HK-2 (cell line): ENCODE measurements at regions not wholly inside any gene's neighbourhood (a gene's known extent, or its start where the extent isn't known, plus 50 kb on each side); places are given as distances from the start of the nearest gene placed in this dataset.

ENCODE experiments used
- DNase-seq: peaks from one replicate; pipeline ENCODE4 v3.0.0-alpha.2; 2018; ENCODE audit not compliant: unreplicated experiment

DNA sequence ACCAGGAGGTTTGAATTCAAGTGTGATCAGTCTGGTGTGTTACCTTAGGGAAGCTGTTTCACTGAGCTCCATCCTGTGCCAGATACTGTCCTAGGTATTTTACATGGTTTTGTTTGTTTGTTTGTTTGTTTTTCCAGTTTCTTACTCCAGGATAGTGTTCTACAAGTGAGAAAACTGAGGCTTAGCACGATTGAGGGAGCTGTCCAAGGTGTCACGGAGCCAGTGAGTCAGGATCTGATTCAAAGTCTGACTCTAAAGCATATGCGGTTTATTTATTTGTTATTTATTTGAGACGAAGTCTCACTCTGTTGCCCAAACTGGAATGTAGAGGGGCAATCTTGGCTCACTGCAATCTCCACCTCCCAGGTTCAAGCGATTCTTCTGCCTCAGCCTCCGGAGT lies 79.7 kb upstream of the GNG2 start:
- no peak for DNase-seq

DNA sequence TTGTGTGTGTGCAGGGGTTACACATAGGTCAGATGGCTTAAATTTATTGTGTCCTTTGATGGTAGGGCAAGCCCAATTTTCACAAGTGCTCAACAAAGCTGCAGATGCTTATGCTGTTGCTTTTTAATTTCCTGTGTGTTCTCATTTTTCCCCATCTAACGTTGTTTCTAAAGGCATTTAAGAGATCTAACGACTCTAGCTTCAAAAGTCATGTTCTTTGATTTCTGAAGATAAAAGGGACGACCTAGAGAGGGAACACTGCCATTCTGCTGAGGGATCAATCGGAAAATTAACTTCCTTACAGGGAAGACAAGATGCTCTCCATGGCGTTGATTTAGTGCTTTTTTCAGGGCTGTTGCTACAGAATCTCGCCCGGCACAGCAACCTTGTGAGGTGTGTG lies 79.0 kb upstream of the GNG2 start:
- DNase-seq: no peak

DNA sequence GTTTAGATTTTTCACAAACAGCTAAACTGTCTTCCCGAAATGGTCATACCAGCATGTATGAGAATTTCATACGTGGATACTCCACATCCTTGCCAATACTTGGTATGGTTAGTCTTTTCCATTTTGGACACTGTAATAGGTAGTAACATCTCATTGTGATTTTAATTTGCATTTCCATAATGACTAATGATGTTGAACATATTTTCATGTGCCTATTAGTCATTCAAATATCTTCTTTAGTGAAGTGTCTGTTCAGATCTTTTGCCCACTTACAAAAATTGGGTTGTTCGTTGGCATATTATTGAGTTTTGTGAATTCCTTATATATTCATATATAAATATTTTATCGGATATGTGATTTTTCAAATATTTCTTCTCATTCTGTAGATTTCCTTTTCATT lies 78.0 kb upstream of the GNG2 start:
- no peak for DNase-seq

DNA sequence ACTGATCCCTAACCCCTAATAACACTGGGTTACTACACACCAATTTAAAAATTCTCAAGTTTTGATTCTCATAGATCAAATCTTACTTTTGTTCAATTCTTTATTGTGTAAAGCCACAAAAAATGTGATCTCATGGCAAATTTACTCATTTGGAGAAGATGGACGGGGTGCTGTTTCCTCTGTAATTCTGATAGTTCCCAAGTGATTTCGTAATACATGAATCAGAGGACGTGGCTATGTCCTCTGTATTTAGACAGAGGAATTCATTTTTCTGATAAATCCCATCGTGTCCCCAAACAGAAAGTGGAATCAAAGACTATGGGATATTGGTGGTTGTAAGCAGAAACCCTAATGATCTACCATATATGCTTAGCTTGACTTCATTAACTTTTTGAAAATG lies 76.6 kb upstream of the GNG2 start:
- DNase-seq: no peak

DNA sequence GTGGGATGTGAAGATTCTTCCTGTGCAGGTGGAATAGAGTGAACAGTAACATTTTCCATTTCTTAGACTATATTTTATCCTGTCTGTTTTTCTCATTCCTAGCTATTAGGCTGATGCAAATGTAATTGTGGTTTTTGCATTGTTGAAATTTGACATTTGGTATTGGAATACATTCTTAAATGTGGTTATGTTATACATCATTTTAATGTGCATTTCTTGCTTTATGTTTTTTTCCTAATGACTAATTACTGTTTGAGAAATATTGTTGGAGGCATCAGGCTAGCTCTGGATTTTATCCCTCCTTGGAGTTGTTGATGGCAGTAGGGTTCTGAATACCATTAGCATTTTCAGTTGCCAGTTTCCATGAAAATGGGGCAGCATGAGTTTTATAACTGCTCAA lies 75.9 kb upstream of the GNG2 start:
- no peak for DNase-seq

DNA sequence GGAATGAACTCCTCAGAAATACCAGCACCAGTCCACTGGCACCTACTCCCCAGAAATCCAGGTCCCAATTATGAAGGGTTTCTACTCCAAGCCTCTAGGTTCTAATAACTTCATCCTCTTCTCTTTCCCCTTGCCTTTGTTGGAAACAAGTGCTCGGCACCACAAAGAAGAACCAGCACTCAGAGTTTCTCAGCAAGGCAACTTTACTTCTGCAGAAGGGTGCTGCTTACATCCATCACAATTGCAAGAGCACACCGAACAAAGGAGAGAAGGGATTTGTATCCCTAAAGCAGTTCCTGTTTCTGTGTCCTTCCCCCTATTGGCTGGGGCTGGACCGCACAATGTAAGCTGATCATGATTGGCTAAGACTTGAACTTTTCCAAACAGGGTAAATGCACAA lies 74.2 kb upstream of the GNG2 start:
- no peak for DNase-seq

DNA sequence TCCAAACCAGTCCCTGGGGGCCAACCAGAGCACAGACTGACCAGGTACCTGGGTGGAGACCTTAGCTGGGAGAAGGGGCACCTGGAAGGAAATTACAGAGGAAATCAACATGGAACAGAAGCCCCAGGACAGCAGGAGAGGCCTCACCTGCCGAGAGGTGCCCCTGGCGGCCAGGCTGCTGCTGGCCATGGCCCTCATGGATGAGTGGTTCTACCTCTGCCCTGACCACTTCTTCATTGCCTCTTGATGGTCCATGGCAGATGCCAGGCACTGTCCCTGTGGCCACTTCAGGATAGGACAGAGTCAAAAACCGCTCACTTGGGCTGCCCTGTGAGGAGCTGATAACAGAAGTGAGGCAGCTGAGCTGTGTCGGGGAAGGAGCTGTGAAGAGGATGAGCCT lies 73.1 kb upstream of the GNG2 start:
- DNase-seq: no peak

DNA sequence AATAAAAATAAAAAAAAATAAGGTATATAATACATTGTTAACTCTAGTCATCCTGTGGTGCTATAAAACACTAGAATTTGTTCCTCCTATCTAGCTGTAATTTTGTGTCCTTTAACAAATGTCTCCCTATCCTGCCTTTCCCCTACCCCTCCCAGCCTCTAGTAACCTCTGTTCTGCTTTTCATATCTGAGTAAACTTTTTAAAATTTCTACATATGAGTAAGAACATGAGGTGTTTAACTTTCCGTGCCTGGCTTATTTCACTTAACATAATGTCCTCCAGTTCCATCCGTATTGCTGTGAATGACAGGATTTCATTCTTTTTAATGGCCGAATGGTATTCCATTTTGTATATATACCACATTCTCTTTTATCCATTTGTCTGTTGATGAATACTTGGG lies 71.3 kb upstream of the GNG2 start:
- DNase-seq: no peak

DNA sequence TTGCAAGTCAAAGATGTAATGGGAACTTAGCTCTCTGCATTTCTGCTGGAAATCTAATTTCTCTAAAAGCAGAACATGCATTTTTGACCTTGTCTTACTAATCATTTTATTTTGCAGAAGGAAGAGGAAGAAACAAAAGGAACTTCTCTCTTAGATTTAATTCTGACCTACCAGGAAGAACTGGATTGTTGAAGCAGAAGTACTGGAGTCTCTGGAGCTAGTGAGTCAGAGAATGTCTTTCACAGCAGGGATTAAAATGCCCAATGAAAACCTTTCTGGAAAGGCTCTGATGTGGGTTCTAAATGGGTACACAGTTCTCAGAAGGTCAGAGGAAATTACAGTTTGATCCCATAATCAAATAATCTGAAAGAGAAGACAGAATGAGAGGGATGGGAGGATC lies 70.8 kb upstream of the GNG2 start:
- no peak for DNase-seq

DNA sequence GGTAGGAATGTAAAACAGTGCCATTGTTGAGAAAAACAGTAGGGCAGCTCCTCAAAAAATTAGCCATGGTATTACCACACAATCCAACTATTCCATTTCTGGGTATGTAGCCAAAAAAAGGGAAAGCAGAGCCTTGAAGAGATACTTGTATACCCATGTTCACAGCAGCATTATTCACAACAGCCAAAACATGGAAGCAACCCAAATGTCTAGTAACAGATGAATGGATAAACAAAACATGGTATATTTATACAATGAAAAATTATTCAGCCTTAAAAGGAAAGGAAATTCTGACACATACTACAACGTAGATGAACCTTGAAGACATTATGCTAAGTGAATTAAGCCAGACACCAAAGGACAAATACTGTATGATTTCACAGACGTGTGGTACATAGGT lies 67.6 kb upstream of the GNG2 start:
- no peak for DNase-seq

DNA sequence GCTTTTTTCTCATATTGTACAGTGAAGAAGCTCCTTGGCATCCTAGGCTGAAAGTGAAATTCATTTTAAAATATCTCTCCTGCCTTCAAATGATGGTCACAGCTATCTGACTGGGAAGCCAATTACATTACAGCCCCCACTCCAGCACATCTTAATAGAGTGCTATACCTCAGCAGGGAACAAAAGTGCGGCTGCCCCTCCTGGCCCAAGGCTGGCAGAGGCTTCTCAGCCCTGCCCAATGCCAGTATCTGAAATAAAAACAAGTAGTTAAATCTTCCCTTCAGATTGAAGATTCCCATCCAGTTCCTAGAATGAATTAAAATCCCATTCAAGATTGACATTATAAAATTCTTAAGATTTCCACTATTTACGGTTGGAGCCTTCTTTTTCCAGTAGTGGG lies 54.9 kb upstream of the GNG2 start:
- DNase-seq: no peak

DNA sequence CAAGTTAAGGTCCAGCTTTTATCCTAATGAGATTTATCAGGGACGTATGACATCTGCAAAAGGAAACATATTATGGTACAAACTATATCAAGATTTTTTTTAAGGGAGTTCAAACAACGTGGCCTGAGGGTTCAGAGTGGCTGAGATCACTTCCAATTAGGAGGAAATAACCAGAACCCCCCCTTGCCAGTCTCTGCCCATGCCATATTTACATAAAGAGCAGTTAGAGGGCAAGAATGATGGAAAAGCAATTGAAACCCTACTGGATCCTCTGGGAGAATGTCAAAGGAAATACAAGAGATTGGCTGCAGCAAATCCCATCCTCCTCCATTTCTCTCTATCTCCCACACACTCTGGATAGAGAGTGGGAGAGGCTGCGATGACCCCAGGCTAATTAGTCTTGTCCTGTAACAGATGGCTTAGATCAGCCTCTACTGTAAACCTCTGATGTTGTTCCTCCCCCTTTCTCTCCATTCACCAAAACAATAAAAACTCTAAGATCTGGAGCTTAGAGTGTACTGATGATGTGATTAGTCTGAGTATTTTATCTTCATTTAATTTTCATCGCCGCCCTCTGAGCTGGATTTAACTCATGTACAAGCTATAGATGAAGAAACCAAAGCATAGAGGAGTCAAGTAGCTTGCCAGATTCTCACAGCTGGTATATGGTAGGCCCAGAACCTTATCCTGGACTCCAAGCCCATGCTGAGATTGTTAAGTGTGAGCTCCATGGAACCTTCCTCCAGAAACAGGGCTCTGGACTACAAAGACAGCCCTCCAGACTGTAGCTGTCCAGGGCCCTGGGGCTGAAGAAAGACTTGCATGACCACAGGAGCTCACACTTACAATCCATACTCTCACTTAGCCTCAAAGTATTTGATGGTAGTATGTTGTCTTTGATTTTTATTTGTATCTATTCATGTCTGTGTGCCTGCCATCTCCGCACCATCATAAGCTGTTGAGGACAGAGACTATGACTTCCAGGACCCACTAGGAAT lies 54.1 kb upstream of the GNG2 start:
- DNase-seq: no peak

DNA sequence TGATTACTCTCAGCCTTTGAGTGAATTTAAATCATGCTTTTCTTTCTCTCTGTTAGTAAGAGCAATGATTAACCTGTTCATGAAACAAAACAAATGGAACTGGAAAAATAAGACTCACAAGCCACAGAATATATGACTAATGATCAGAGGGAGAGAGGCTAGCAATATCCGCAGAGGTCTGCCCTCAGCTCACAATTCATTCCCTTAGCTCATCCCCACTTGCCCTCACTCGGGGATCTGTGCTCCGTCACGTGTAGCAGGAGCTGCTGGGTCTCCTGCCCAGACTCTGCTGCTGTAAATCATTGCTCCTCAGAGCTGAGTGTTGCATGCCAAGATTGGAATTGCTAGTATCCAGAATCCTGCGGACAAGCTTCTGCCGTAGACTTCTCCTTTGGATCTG lies 53.1 kb upstream of the GNG2 start:
- DNase-seq: peak; percentile 65
